SK-N-SH (cell line): ENCODE measurements at regions not wholly inside any gene's neighbourhood (a gene's known extent, or its start where the extent isn't known, plus 50 kb on each side); places are given as distances from the start of the nearest gene placed in this dataset.

Experiments
- CTCF ChIA-PET: fragments of 300-600, 350-600 bp; formaldehyde crosslinking; extraction: SDS; loops from one replicate; lab custom pipeline; 2021; lab: Yijun Ruan, JAX
- POLR2A ChIA-PET: fragments of 350-600 bp; sonication (Branson Sonifier 250); formaldehyde crosslinking; extraction: SDS; loops from one replicate; lab custom pipeline; 2020; ENCODE audit warnings: antibody characterized with exemption, inconsistent platforms; lab: Yijun Ruan, JAX
- DNase-seq: peaks from one replicate; pipeline ENCODE4 v3.0.0; 2012
- H2AFZ ChIP-seq: fragments of 200-600 bp; sonication (generic); 2 replicates; pipeline ENCODE4 v1.8.1; 2016; ENCODE audit warnings: antibody characterized with exemption, mild to moderate bottlenecking, low read depth
- H3F3A ChIP-seq: fragments of 200-600 bp; sonication (generic); replicated peaks from 2 replicates; pipeline ENCODE3; 2016; ENCODE audit warnings: antibody characterized with exemption, mild to moderate bottlenecking; ENCODE audit not compliant: insufficient read depth
- H3K27ac ChIP-seq, 2 experiments: fragments of 200-500 bp in 1 of 2; fragments of 200-600 bp in 1 of 2; sonication (Bioruptor generic) in 1 of 2; sonication (generic), shearing (Covaris generic) in 1 of 2; 2 replicates each; pipeline versions ENCODE4 v1.5.1 to v1.6.1; 2014 to 2016; ENCODE audit warnings: low read depth in 2 of 2, inconsistent platforms in 1 of 2, low read length in 1 of 2, mild to moderate bottlenecking in 1 of 2, mixed read lengths in 1 of 2
- H3K27me3 ChIP-seq: fragments of 200-600 bp; sonication (generic), shearing (Covaris generic); 2 replicates; pipeline ENCODE4 v1.6.1; 2016; ENCODE audit warnings: mixed run types; ENCODE audit not compliant: insufficient read depth
- H3K36me3 ChIP-seq, 2 experiments: fragments of 200-500 bp in 1 of 2; fragments of 200-600 bp in 1 of 2; sonication (Bioruptor generic) in 1 of 2; sonication (generic) in 1 of 2; replicated peaks in 1 of 2; 2 replicates each; pipeline versions ENCODE3 to v1.5.1; 2014 to 2016; ENCODE audit warnings: low read length in 1 of 2, mild to moderate bottlenecking in 1 of 2; ENCODE audit not compliant: insufficient read depth in 2 of 2, control insufficient read depth in 1 of 2
- H3K4me1 ChIP-seq, 2 experiments: fragments of 200-500 bp in 1 of 2; fragments of 200-600 bp in 1 of 2; sonication (Bioruptor generic) in 1 of 2; sonication (generic), shearing (Covaris generic) in 1 of 2; 2 replicates each; pipeline versions ENCODE4 v1.5.1 to v1.6.1; 2014 to 2016; ENCODE audit warnings: low read depth in 1 of 2, low read length in 1 of 2, mixed run types in 1 of 2; ENCODE audit not compliant: insufficient read depth in 2 of 2, control insufficient read depth in 1 of 2
- H3K4me2 ChIP-seq: fragments of 200-600 bp; sonication (generic), shearing (Covaris generic); 2 replicates; pipeline ENCODE4 v1.6.1; 2017; ENCODE audit warnings: mixed run types
- H3K4me3 ChIP-seq, 2 experiments: fragments of 200-500 bp in 1 of 2; fragments of 200-600 bp in 1 of 2; sonication (Bioruptor generic) in 1 of 2; sonication (generic), shearing (Covaris generic) in 1 of 2; 2 replicates each; pipeline versions ENCODE4 v1.5.1 to v1.8.1; 2014 to 2016; ENCODE audit warnings: low read depth in 2 of 2, inconsistent platforms in 1 of 2, low read length in 1 of 2, mild to moderate bottlenecking in 1 of 2, mixed read lengths in 1 of 2, moderate library complexity in 1 of 2
- H3K79me2 ChIP-seq: fragments of 200-600 bp; sonication (generic); 2 replicates; pipeline ENCODE4 v1.8.1; 2017; ENCODE audit warnings: mild to moderate bottlenecking; ENCODE audit not compliant: insufficient read depth
- H3K9ac ChIP-seq: fragments of 200-600 bp; sonication (generic); 2 replicates; pipeline ENCODE4 v1.6.1; 2017; ENCODE audit warnings: mixed run types
- H3K9me2 ChIP-seq: fragments of 200-600 bp; sonication (generic); 2 replicates; pipeline ENCODE4 v1.6.1; 2017; ENCODE audit warnings: mixed run types
- H3K9me3 ChIP-seq: fragments of 200-600 bp; sonication (generic); 2 replicates; pipeline ENCODE4 v1.6.1; 2017; ENCODE audit warnings: mixed run types, mild to moderate bottlenecking, moderate library complexity
- H4K20me1 ChIP-seq: fragments of 200-600 bp; sonication (generic); 2 replicates; pipeline ENCODE4 v1.6.1; 2017; ENCODE audit warnings: mild to moderate bottlenecking, mixed run types; ENCODE audit not compliant: insufficient read depth
- ELF1 ChIP-seq: IDR thresholded peaks from 2 replicates; pipeline ENCODE4 v1.4.0; 2012
- EP300 ChIP-seq, 2 experiments: IDR thresholded peaks; 2 replicates each; pipeline versions ENCODE4 v1.4.0 to v1.6.1; 2012; ENCODE audit warnings: borderline replicate concordance in 1 of 2, low read depth in 1 of 2, low read length in 1 of 2
- EZH2phosphoT487 ChIP-seq: fragments of 200-600 bp; sonication (generic); IDR thresholded peaks from 2 replicates; pipeline ENCODE4 v1.6.1; 2017; ENCODE audit warnings: low read depth, mixed run types, mild to moderate bottlenecking, antibody characterized with exemption, moderate library complexity, borderline replicate concordance
- FOSL2 ChIP-seq: IDR thresholded peaks from 2 replicates; pipeline ENCODE4 v1.4.0; 2012; ENCODE audit warnings: low read depth, mild to moderate bottlenecking, moderate library complexity, borderline replicate concordance
- FOXJ3 ChIP-seq: sonication (generic); formaldehyde crosslinking; IDR thresholded peaks from 2 replicates; pipeline ENCODE4 v1.5.1; 2020; ENCODE audit warnings: mild to moderate bottlenecking, missing genetic modification reagents
- FOXM1 ChIP-seq: IDR thresholded peaks from 2 replicates; pipeline ENCODE4 v1.4.0; 2012; ENCODE audit warnings: low read depth, mild to moderate bottlenecking
- GATA2 ChIP-seq: sonication (generic); formaldehyde crosslinking; IDR thresholded peaks from 2 replicates; pipeline ENCODE4 v1.5.0; 2020; ENCODE audit warnings: mild to moderate bottlenecking, missing genetic modification reagents
- IRF3 ChIP-seq: fragments of 150-350 bp; IDR thresholded peaks from 2 replicates; pipeline ENCODE4 v1.6.1; 2016; ENCODE audit warnings: mild to moderate bottlenecking, low read depth, low read length
- RAD21 ChIP-seq: IDR thresholded peaks from 2 replicates; pipeline ENCODE4 v1.6.1; 2012; ENCODE audit warnings: mild to moderate bottlenecking, low read length
- REST ChIP-seq: IDR thresholded peaks from 2 replicates; pipeline ENCODE4 v1.6.1; 2012; ENCODE audit warnings: mild to moderate bottlenecking, low read depth, low read length, moderate library complexity
- RXRA ChIP-seq: IDR thresholded peaks from 2 replicates; pipeline ENCODE4 v1.4.0; 2012; ENCODE audit warnings: low read depth, mild to moderate bottlenecking, borderline replicate concordance
- SIN3A ChIP-seq: IDR thresholded peaks from 2 replicates; pipeline ENCODE4 v1.6.1; 2012; ENCODE audit warnings: low read depth, mild to moderate bottlenecking, low read length, moderate library complexity, borderline replicate concordance
- TCF12 ChIP-seq: IDR thresholded peaks from 2 replicates; pipeline ENCODE4 v1.4.0; 2012
- USF1 ChIP-seq: IDR thresholded peaks from 2 replicates; pipeline ENCODE4 v1.4.0; 2012; ENCODE audit warnings: low read depth, borderline replicate concordance
- USF2 ChIP-seq: fragments of 150-350 bp; IDR thresholded peaks from 2 replicates; pipeline ENCODE4 v1.6.1; 2017; ENCODE audit warnings: antibody characterized with exemption, low read length, low read depth, borderline replicate concordance
- YY1 ChIP-seq: IDR thresholded peaks from 2 replicates; pipeline ENCODE4 v1.4.0; 2012; ENCODE audit warnings: low read depth, mild to moderate bottlenecking
- ZBTB33 ChIP-seq: IDR thresholded peaks from 2 replicates; pipeline ENCODE4 v1.4.0; 2012; ENCODE audit warnings: low read depth, borderline replicate concordance
- WGBS: methylation state at CpG from one replicate; pipeline ENCODE4 v1.1.6; 2017; ENCODE audit warnings: low lambda C conversion rate; 5-methylcytosine and 5-hydroxymethylcytosine counted together

GRCh38 chr9:82299870-82300269 is 311.3 kb downstream of the SPATA31D1 start:
- H3K9me3 ChIP-seq: peaks cover 4% of the 10 kb centered on the region
- no peak overlapping the region for H3K4me3 ChIP-seq
- H3K27ac ChIP-seq: no peak overlapping the region
- H2AFZ ChIP-seq: no peak overlapping the region; the same call in 1 of the 2 replicates
- H3K4me2 ChIP-seq: no peak overlapping the region
- H3K79me2 ChIP-seq: no peaks in the 10 kb centered on the region
- CTCF ChIA-PET: no interaction called here
- H3F3A ChIP-seq: no peaks in the 10 kb centered on the region
- TF ChIP-seq IRF3 (no peak), SIN3A (no peak)
- POLR2A ChIA-PET: no interaction called here
- H3K4me1 ChIP-seq: no peaks in the 10 kb centered on the region
- no peaks in the 10 kb centered on the region for H3K9me2 ChIP-seq
- H3K9ac ChIP-seq: no peak overlapping the region
- H3K27me3 ChIP-seq: no peaks in the 10 kb centered on the region
- no peak for DNase-seq
- no peaks in the 10 kb centered on the region for H4K20me1 ChIP-seq
- H3K36me3 ChIP-seq: no peaks in the 10 kb centered on the region

- no peak overlapping the region for H3K9ac ChIP-seq
- no peaks in the 10 kb centered on the region for H3K79me2 ChIP-seq
- H3K4me1 ChIP-seq: no peaks in the 10 kb centered on the region
- WGBS: 66% methylated on average over 4 of the region's 5 CpGs
- no peaks in the 10 kb centered on the region for H3K27me3 ChIP-seq
- no peak for DNase-seq
- H3F3A ChIP-seq: no peaks in the 10 kb centered on the region
- POLR2A ChIA-PET: no interaction called here
- no peaks in the 10 kb centered on the region for H3K36me3 ChIP-seq
- H3K4me3 ChIP-seq: no peak overlapping the region
- CTCF ChIA-PET: interaction anchor here (0.6 kb wide), 1 partner anchor 21 kb away, joined by 3 read pairs; no protein-coding TSS in a partner anchor
- no peaks in the 10 kb centered on the region for H4K20me1 ChIP-seq
- no peak overlapping the region for H3K4me2 ChIP-seq
- no peaks in the 10 kb centered on the region for H3K9me2 ChIP-seq
- no peak overlapping the region for H3K27ac ChIP-seq
- peaks cover 4% of the 10 kb centered on the region; the same call in 1 of the 2 replicates for H3K9me3 ChIP-seq
- H2AFZ ChIP-seq: no peak overlapping the region
- TF ChIP-seq USF2: no peak
- no peak for TF ChIP-seq ELF1
- no peak for TF ChIP-seq YY1
- no peak for TF ChIP-seq FOXM1
- TF ChIP-seq RXRA: no peak
- TF ChIP-seq REST: no peak
- TF ChIP-seq EZH2phosphoT487: no peak
- no peak for TF ChIP-seq GATA2
- no peak for TF ChIP-seq USF1
- TF ChIP-seq RAD21: no peak
- no peak for TF ChIP-seq FOSL2
- TF ChIP-seq ZBTB33: no peak
- TF ChIP-seq TCF12: no peak
- no peak for TF ChIP-seq FOXJ3 (CRISPR knock-in tag)
- no peak for TF ChIP-seq EP300 (IDR thresholded peaks at IDR 0.05; ENCODE audit: borderline replicate concordance in 1 of 2, low read depth in 1 of 2, low read length in 1 of 2)
These were observed 314.5 kb downstream of the SPATA31D1 start for GRCh38 chr9:82302968-82303655.
